HCT116 (cell line): ENCODE measurements at regions not wholly inside any gene's neighbourhood (a gene's known extent, or its start where the extent isn't known, plus 50 kb on each side); places are given as distances from the start of the nearest gene placed in this dataset.

Experiments
- ATAC-seq: fragments of 200-7000 bp; cut with Tn5 transposase; 2 replicates; pipeline ENCODE4 v1.9.1; 2020; ENCODE audit warnings: mild to moderate bottlenecking, moderate library complexity
- BruUV-seq: library from RNA; stranded (reverse); fragments of 400-500 nt; replicated peaks from 2 replicates; lab custom pipeline; 2021; lab: Mats Ljungman, UMichigan
- CTCF ChIA-PET: fragments of 300-600 bp; sonication (Branson Sonifier 250); formaldehyde crosslinking; loops from one replicate; lab custom pipeline; 2021; ENCODE audit warnings: antibody characterized with exemption; lab: Charles Lee
- POLR2A ChIA-PET: fragments of 300-600, 350-600 bp; sonication (Branson Sonifier 250); formaldehyde crosslinking; loops from one replicate; lab custom pipeline; 2021; ENCODE audit warnings: antibody characterized with exemption; lab: Charles Lee
- RAD21 ChIA-PET, 2 experiments: fragments of 300-600 bp; sonication (Branson Sonifier 250); formaldehyde crosslinking; loops; one replicate each; lab custom pipeline; 2023; ENCODE audit warnings: low total read pairs in 2 of 2; ENCODE audit not compliant: uncharacterized antibody in 2 of 2, unreplicated experiment in 2 of 2, low non-redundant PET in 1 of 2; lab: Charles Lee
- DNase-seq: peaks from one replicate; pipeline ENCODE4 v3.0.0-alpha.2; 2010; ENCODE audit warnings: low read depth, low spot score
- H2AFZ ChIP-seq: fragments of 200-600 bp; shearing (Covaris generic), sonication (generic); 2 replicates; pipeline ENCODE4 v1.6.1; 2017; ENCODE audit warnings: low read depth, mixed run types, mixed read lengths, antibody characterized with exemption, low read length; ENCODE audit not compliant: poor library complexity, severe bottlenecking
- H3K27ac ChIP-seq: 2 replicates; pipeline ENCODE4 v1.5.1; 2012; ENCODE audit warnings: low read depth, low read length
- H3K27me3 ChIP-seq: fragments of 200-600 bp; sonication (generic); 2 replicates; pipeline ENCODE4 v1.6.1; 2016; ENCODE audit warnings: mixed run types, low read length, mixed read lengths; ENCODE audit not compliant: insufficient read depth
- H3K36me3 ChIP-seq, 2 experiments: fragments of 200-500 bp in 1 of 2; fragments of 200-600 bp in 1 of 2; sonication (Bioruptor generic) in 1 of 2; sonication (generic) in 1 of 2; 2 replicates each; pipeline versions ENCODE4 v1.5.1 to v1.6.1; 2014 to 2016; ENCODE audit warnings: low read length in 2 of 2, inconsistent platforms in 1 of 2, mixed read lengths in 1 of 2, mixed run types in 1 of 2; ENCODE audit not compliant: insufficient read depth in 2 of 2, control insufficient read depth in 1 of 2
- H3K4me1 ChIP-seq, 2 experiments: fragments of 200-600 bp in 1 of 2; sonication (generic) in 1 of 2; 2 replicates each; pipeline versions ENCODE4 v1.5.1 to v1.6.1; 2012 to 2017; ENCODE audit warnings: low read length in 2 of 2, inconsistent platforms in 1 of 2, mild to moderate bottlenecking in 1 of 2, mixed read lengths in 1 of 2, mixed run types in 1 of 2, moderate library complexity in 1 of 2; ENCODE audit not compliant: insufficient read depth in 2 of 2, control insufficient read depth in 1 of 2
- H3K4me2 ChIP-seq: fragments of 200-600 bp; sonication (generic); 2 replicates; pipeline ENCODE4 v1.6.1; 2017; ENCODE audit warnings: mixed run types, low read length, mixed read lengths
- H3K4me3 ChIP-seq, 2 experiments: fragments of 200-600 bp in 1 of 2; sonication (generic) in 1 of 2; replicated peaks in 1 of 2; 2 replicates each; pipeline ENCODE4 v1.5.1; 2011 to 2016; ENCODE audit warnings: low read length in 2 of 2, control low read depth in 1 of 2, low read depth in 1 of 2, mild to moderate bottlenecking in 1 of 2, mixed read lengths in 1 of 2, mixed run types in 1 of 2
- H3K79me2 ChIP-seq: fragments of 200-600 bp; sonication (generic); 2 replicates; pipeline ENCODE4 v1.6.1; 2017; ENCODE audit warnings: mild to moderate bottlenecking, mixed run types, low read length, moderate library complexity, mixed read lengths; ENCODE audit not compliant: insufficient read depth
- H3K9ac ChIP-seq: fragments of 200-600 bp; sonication (generic); 2 replicates; pipeline ENCODE4 v1.6.1; 2016; ENCODE audit warnings: low read length, mixed read lengths
- H3K9me2 ChIP-seq: fragments of 200-600 bp; sonication (generic), shearing (Covaris generic); 2 replicates; pipeline ENCODE4 v1.6.1; 2017; ENCODE audit warnings: mixed run types, mild to moderate bottlenecking, moderate library complexity; ENCODE audit not compliant: insufficient read depth
- H3K9me3 ChIP-seq, 2 experiments: fragments of 200-500 bp in 1 of 2; fragments of 200-600 bp in 1 of 2; sonication (Bioruptor generic) in 1 of 2; sonication (generic) in 1 of 2; 2 replicates each; pipeline ENCODE4 v1.6.1; 2014 to 2017; ENCODE audit warnings: low read length in 2 of 2, mixed read lengths in 2 of 2, inconsistent platforms in 1 of 2, low read depth in 1 of 2, mild to moderate bottlenecking in 1 of 2, mixed run types in 1 of 2, moderate library complexity in 1 of 2; ENCODE audit not compliant: control insufficient read depth in 1 of 2, insufficient read depth in 1 of 2
- H4K20me1 ChIP-seq: fragments of 200-600 bp; sonication (generic), shearing (Covaris generic); 2 replicates; pipeline ENCODE4 v1.6.1; 2017; ENCODE audit warnings: mixed run types, mild to moderate bottlenecking, moderate library complexity; ENCODE audit not compliant: insufficient read depth
- ATF3 ChIP-seq: IDR thresholded peaks from 2 replicates; pipeline ENCODE4 v1.6.1; 2012
- CEBPB ChIP-seq: IDR thresholded peaks from 2 replicates; pipeline ENCODE4 v1.6.1; 2012; ENCODE audit warnings: low read depth
- CTCF ChIP-seq, 3 experiments: fragments of 200-600 bp in 1 of 3; sonication (generic) in 1 of 3; IDR thresholded peaks in 2 of 3; conservative IDR thresholded peaks in 1 of 3; 2 replicates each; pipeline ENCODE4 v1.5.1; 2012 to 2017; ENCODE audit warnings: low read depth in 2 of 3, low read length in 2 of 3, antibody characterized with exemption in 1 of 3, borderline replicate concordance in 1 of 3, control low read depth in 1 of 3, mild to moderate bottlenecking in 1 of 3, mixed read lengths in 1 of 3, mixed run types in 1 of 3, moderate library complexity in 1 of 3; ENCODE audit not compliant: insufficient read depth in 1 of 3
- EZH2 ChIP-seq: fragments of 200-600 bp; sonication (generic); IDR thresholded peaks from 2 replicates; pipeline ENCODE4 v1.6.1; 2017; ENCODE audit warnings: antibody characterized with exemption, mixed run types
- EZH2phosphoT487 ChIP-seq: fragments of 200-600 bp; IDR thresholded peaks from 2 replicates; pipeline ENCODE4 v1.6.1; 2018; ENCODE audit warnings: antibody characterized with exemption, borderline replicate concordance
- FOSL1 ChIP-seq: IDR thresholded peaks from 2 replicates; pipeline ENCODE4 v1.6.1; 2012; ENCODE audit warnings: low read depth
- JUND ChIP-seq: IDR thresholded peaks from 2 replicates; pipeline ENCODE4 v1.6.1; 2012
- RAD21 ChIP-seq: IDR thresholded peaks from 2 replicates; pipeline ENCODE4 v1.6.1; 2012; ENCODE audit warnings: low read depth, mild to moderate bottlenecking
- REST ChIP-seq: IDR thresholded peaks from 2 replicates; pipeline ENCODE4 v1.6.1; 2012; ENCODE audit warnings: low read depth
- SP1 ChIP-seq: IDR thresholded peaks from 2 replicates; pipeline ENCODE4 v1.6.1; 2012; ENCODE audit warnings: low read depth
- TCF7L2 ChIP-seq: IDR thresholded peaks from 2 replicates; pipeline ENCODE4 v1.7.0; 2011; ENCODE audit warnings: borderline replicate concordance, inconsistent platforms; ENCODE audit not compliant: insufficient read depth, insufficient read length; ENCODE audit errors: extremely low read depth
- YY1 ChIP-seq: IDR thresholded peaks from 2 replicates; pipeline ENCODE4 v1.6.1; 2011; ENCODE audit warnings: low read length, low read depth, moderate library complexity, mild to moderate bottlenecking; ENCODE audit not compliant: insufficient replicate concordance; ENCODE audit errors: extremely low read depth
- ZBTB33 ChIP-seq: IDR thresholded peaks from 2 replicates; pipeline ENCODE4 v1.6.1; 2011; ENCODE audit warnings: mild to moderate bottlenecking, low read length, moderate library complexity; ENCODE audit not compliant: insufficient replicate concordance; ENCODE audit errors: extremely low read depth
- ZFX ChIP-seq: fragments of 450-650 bp; IDR thresholded peaks from 2 replicates; pipeline ENCODE4 v1.6.1; 2017
- ZNF274 ChIP-seq: fragments of 200-500 bp; sonication (Bioruptor generic); IDR thresholded peaks from 2 replicates; pipeline ENCODE4 v1.6.1; 2014; ENCODE audit warnings: mild to moderate bottlenecking, low read depth, low read length, inconsistent platforms
- intact Hi-C: fragments of 100-400 bp; cut with micrococcal nuclease; formaldehyde crosslinking; loops from 2 replicates; pipeline ENCODE4 v1.10.0; 2022

GRCh38 chrX:113429011-113429410 is 588.4 kb upstream of the AMOT start:
- Histone ChIP-seq H3K4me2 (no peak overlapping the region), H3K36me3 (no peaks in the 10 kb centered on the region), H3K9me2 (no peaks in the 10 kb centered on the region), H3K4me1 (no peaks in the 10 kb centered on the region), H3K9me3 (no peaks in the 10 kb centered on the region), H3K79me2 (no peaks in the 10 kb centered on the region), H4K20me1 (no peaks in the 10 kb centered on the region), H3K27ac (no peak overlapping the region), H3K4me3 (no peak overlapping the region), H3K9ac (no peak overlapping the region), H3K27me3 (no peaks in the 10 kb centered on the region), H2AFZ (no peak overlapping the region)
- POLR2A ChIA-PET, result no interaction called here
- no peak for ATAC-seq
- CTCF ChIA-PET, result no interaction called here
- RAD21 ChIA-PET, result no interaction called here
- TF ChIP-seq RAD21 (no peak), ZNF274 (no peak), CTCF (IDR thresholded peaks at IDR 0.05 in 2 of 3, conservative IDR thresholded peaks at IDR 0.05 in 1 of 3; ENCODE audit: borderline replicate concordance in 1 of 3, insufficient read depth in 1 of 3, low read depth in 2 of 3, low read length in 2 of 3) (no peak), ZFX (no peak), ATF3 (no peak), JUND (no peak), CEBPB (no peak), SP1 (no peak), EZH2 (no peak), TCF7L2 (no peak), EZH2phosphoT487 (no peak), YY1 (no peak), FOSL1 (no peak), REST (no peak), ZBTB33 (no peak)
- no TSS peak for BruUV-seq
- intact Hi-C loops, result no loop called here
- DNase-seq, result no peak
